A549 (cell line): ENCODE measurements at regions not wholly inside any gene's neighbourhood (a gene's known extent, or its start where the extent isn't known, plus 50 kb on each side); places are given as distances from the start of the nearest gene placed in this dataset.

Experiments
- ATAC-seq, 2 experiments: fragments of 200-7000 bp in 1 of 2; fragments of >200 bp in 1 of 2; cut with Nextera tagmentation in 1 of 2; cut with Tn5 transposase in 1 of 2; 3 replicates each; pipeline versions ENCODE4 v1.8.0 to v1.9.1; 2018 to 2020; ENCODE audit warnings: mild to moderate bottlenecking in 1 of 2, moderate library complexity in 1 of 2
- CTCF ChIA-PET: fragments of 300-600 bp; sonication (Branson Sonifier 250); formaldehyde crosslinking; extraction: SDS; loops from one replicate; lab custom pipeline; 2021; ENCODE audit warnings: antibody characterized with exemption, inconsistent platforms; lab: Yijun Ruan, JAX
- POLR2A ChIA-PET: fragments of 350-600 bp; formaldehyde crosslinking; extraction: SDS; loops from one replicate; lab custom pipeline; 2021; ENCODE audit warnings: antibody characterized with exemption, inconsistent platforms; lab: Yijun Ruan, JAX
- DNase-seq, 2 experiments: peaks; one replicate each; pipeline versions ENCODE4 v3.0.0 to v3.0.0-alpha.2; 2011 to 2016; ENCODE audit warnings: low read depth in 1 of 2, low spot score in 1 of 2
- FAIRE-seq: peaks from 2 replicates; lab custom pipeline; 2011; peaks lifted over from hg19 to GRCh38; lab: Jason Lieb, UNC
- H3K27ac ChIP-seq, 2 experiments: fragments of >200 bp; sonication (Bioruptor Twin); formaldehyde crosslinking; 3 replicates each; pipeline ENCODE4 v1.5.1; 2016 to 2017
- H3K4me1 ChIP-seq: fragments of >200 bp; sonication (Bioruptor Twin); formaldehyde crosslinking; 3 replicates; pipeline ENCODE4 v1.6.1; 2016
- H3K4me2 ChIP-seq: fragments of >200 bp; sonication (Bioruptor Twin); formaldehyde crosslinking; 3 replicates; pipeline ENCODE4 v1.6.1; 2016
- H3K4me3 ChIP-seq: fragments of >200 bp; sonication (Bioruptor Twin); formaldehyde crosslinking; 3 replicates; pipeline ENCODE4 v1.5.1; 2016
- H3K9me3 ChIP-seq: fragments of >200 bp; sonication (Bioruptor Twin); formaldehyde crosslinking; 3 replicates; pipeline ENCODE4 v1.6.1; 2016
- CBX2 ChIP-seq: fragments of 200-600 bp; sonication (generic); IDR thresholded peaks from 2 replicates; pipeline ENCODE4 v1.6.1; 2016; ENCODE audit warnings: low read depth, mild to moderate bottlenecking, borderline replicate concordance
- CBX8 ChIP-seq: fragments of 200-600 bp; sonication (generic); IDR thresholded peaks from 2 replicates; pipeline ENCODE4 v1.6.1; 2016
- CHD2 ChIP-seq: fragments of 150-350 bp; IDR thresholded peaks from 2 replicates; pipeline ENCODE4 v1.6.1; 2014; ENCODE audit warnings: low read length; ENCODE audit not compliant: partially characterized antibody
- ESRRA ChIP-seq: fragments of 150-350 bp; IDR thresholded peaks from 2 replicates; pipeline ENCODE4 v1.6.1; 2014; ENCODE audit warnings: mild to moderate bottlenecking, low read length, borderline replicate concordance
- FOSL2 ChIP-seq, 2 experiments: fragments of 450-650 bp in 1 of 2; fragments of >200 bp in 1 of 2; sonication (Bioruptor Twin) in 1 of 2; formaldehyde crosslinking; IDR thresholded peaks; 2 replicates each; pipeline versions ENCODE4 v1.5.0 to v1.6.1; 2016 to 2020; ENCODE audit warnings: mild to moderate bottlenecking in 1 of 2, moderate library complexity in 1 of 2
- HDAC2 ChIP-seq: fragments of 200-600 bp; sonication (generic); IDR thresholded peaks from 2 replicates; pipeline ENCODE4 v1.6.1; 2016
- HES2 ChIP-seq: fragments of >200 bp; sonication (Bioruptor Twin); formaldehyde crosslinking; IDR thresholded peaks from 2 replicates; pipeline ENCODE4 v1.6.1; 2016
- HOXA7 ChIP-seq: fragments of 250-450 bp; sonication (Bioruptor Pico); IDR thresholded peaks from 2 replicates; pipeline ENCODE4 v1.5.0; 2020; ENCODE audit warnings: mild to moderate bottlenecking, moderate library complexity
- KDM5A ChIP-seq: fragments of 200-600 bp; sonication (generic); IDR thresholded peaks from 2 replicates; pipeline ENCODE4 v1.6.1; 2016; ENCODE audit warnings: antibody characterized with exemption, mild to moderate bottlenecking
- MAFK ChIP-seq: fragments of 450-650 bp; IDR thresholded peaks from 2 replicates; pipeline ENCODE4 v1.6.1; 2014; ENCODE audit not compliant: partially characterized antibody
- MYC ChIP-seq: IDR thresholded peaks from 2 replicates; pipeline ENCODE4 v1.6.1; 2012; ENCODE audit warnings: mild to moderate bottlenecking, inconsistent platforms, low read length, improper control_type of control experiment, borderline replicate concordance
- NFE2L2 ChIP-seq: fragments of 150-350 bp; conservative IDR thresholded peaks from 2 replicates; pipeline ENCODE4 v1.6.1; 2014; ENCODE audit warnings: low read length
- POLR2A ChIP-seq: IDR thresholded peaks from 2 replicates; pipeline ENCODE4 v1.6.1; 2012; ENCODE audit warnings: mild to moderate bottlenecking, low read length
- POLR2AphosphoS2 ChIP-seq: conservative IDR thresholded peaks from 2 replicates; pipeline ENCODE4 v1.6.1; 2012; ENCODE audit warnings: low read length, improper control_type of control experiment, inconsistent platforms
- RCOR1 ChIP-seq: fragments of 150-350 bp; IDR thresholded peaks from 2 replicates; pipeline ENCODE4 v1.6.1; 2014; ENCODE audit warnings: antibody characterized with exemption, low read length, low read depth
- REST ChIP-seq: fragments of 200-600 bp; sonication (generic); IDR thresholded peaks from 2 replicates; pipeline ENCODE4 v1.6.1; 2016; ENCODE audit warnings: antibody characterized with exemption, mild to moderate bottlenecking, moderate library complexity
- RNF2 ChIP-seq: fragments of 200-600 bp; sonication (generic); IDR thresholded peaks from 2 replicates; pipeline ENCODE4 v1.6.1; 2016; ENCODE audit warnings: low read depth, mild to moderate bottlenecking, antibody characterized with exemption, moderate library complexity, borderline replicate concordance
- SREBF2 ChIP-seq: fragments of 450-650 bp; IDR thresholded peaks from 2 replicates; pipeline ENCODE4 v1.6.1; 2014; ENCODE audit warnings: mild to moderate bottlenecking, moderate library complexity
- ZC3H11A ChIP-seq: fragments of 450-650 bp; IDR thresholded peaks from 2 replicates; pipeline ENCODE4 v1.6.1; 2014; ENCODE audit warnings: antibody characterized with exemption, mild to moderate bottlenecking
- WGBS: methylation state at CpG from one replicate; pipeline ENCODE4 v1.1.6; 2017; ENCODE audit errors: missing lambda C conversion rate; 5-methylcytosine and 5-hydroxymethylcytosine counted together
- TF ChIP-seq, protein P1 (sequence below): fragments of 150-350 bp; IDR thresholded peaks from 2 replicates; pipeline ENCODE4 v1.6.1; 2014; ENCODE audit warnings: low read depth, mild to moderate bottlenecking, low read length

- Histone ChIP-seq H3K27ac (no peak overlapping the region), H3K4me3 (no peak overlapping the region), H3K4me1 (no peaks in the 10 kb centered on the region), H3K9me3 (no peaks in the 10 kb centered on the region), H3K4me2 (no peak overlapping the region)
- FAIRE-seq (no peak), ATAC-seq (no peak), DNase-seq (no peak)
- ChIA-PET CTCF (interaction anchor here (0.7 kb wide), 1 partner anchor 435 kb away, joined by 3 read pairs; no protein-coding TSS in a partner anchor), POLR2A (no interaction called here)
- TF ChIP-seq HOXA7 (CRISPR knock-in tag) (no peak), CHD2 (no peak), HES2 (no peak), RNF2 (no peak), POLR2A (no peak), SREBF2 (no peak)
- TF ChIP-seq, protein P1, sequence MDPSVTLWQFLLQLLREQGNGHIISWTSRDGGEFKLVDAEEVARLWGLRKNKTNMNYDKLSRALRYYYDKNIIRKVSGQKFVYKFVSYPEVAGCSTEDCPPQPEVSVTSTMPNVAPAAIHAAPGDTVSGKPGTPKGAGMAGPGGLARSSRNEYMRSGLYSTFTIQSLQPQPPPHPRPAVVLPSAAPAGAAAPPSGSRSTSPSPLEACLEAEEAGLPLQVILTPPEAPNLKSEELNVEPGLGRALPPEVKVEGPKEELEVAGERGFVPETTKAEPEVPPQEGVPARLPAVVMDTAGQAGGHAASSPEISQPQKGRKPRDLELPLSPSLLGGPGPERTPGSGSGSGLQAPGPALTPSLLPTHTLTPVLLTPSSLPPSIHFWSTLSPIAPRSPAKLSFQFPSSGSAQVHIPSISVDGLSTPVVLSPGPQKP, result no peak
- WGBS, result 92% methylated on average over 1 of the region's 1 CpG
Measured at GRCh38 chr3:168405288-168405687, 309.6 kb upstream of the GOLIM4 start.

- CTCF ChIA-PET, result no interaction called here
- DNase-seq, result no peak
- FAIRE-seq, result no peak
- H3K9me3 ChIP-seq, result no peaks in the 10 kb centered on the region
- no peak for ATAC-seq
- TF ChIP-seq FOSL2 (IDR thresholded peaks at IDR 0.05) (no peak), FOSL2 (CRISPR knock-in tag; IDR thresholded peaks at IDR 0.05) (no peak), MAFK (no peak), HDAC2 (no peak), ESRRA (no peak), NFE2L2 (no peak), POLR2AphosphoS2 (no peak), HES2 (no peak), CBX2 (no peak), CBX8 (no peak), REST (no peak), RCOR1 (no peak), ZC3H11A (no peak), KDM5A (no peak), MYC (no peak)
- TF ChIP-seq, all 56 proteins: peak for 0
- Histone ChIP-seq H3K4me2 (no peak overlapping the region), H3K27ac (no peak overlapping the region), H3K4me1 (no peaks in the 10 kb centered on the region), H3K4me3 (no peak overlapping the region)
- POLR2A ChIA-PET, result no interaction called here
Measured at GRCh38 chr3:168398371-168399025, 302.8 kb upstream of the GOLIM4 start.
